Skin of body (tissue), 1 donor: ENCODE measurements at regions not wholly inside any gene's neighbourhood (a gene's known extent, or its start where the extent isn't known, plus 50 kb on each side); places are given as distances from the start of the nearest gene placed in this dataset.

Experiments
- DNase-seq: peaks from one replicate; lab custom pipeline; 2025; lab: John Stamatoyannopoulos, UW

- no peak for DNase-seq
Measured at GRCh38 chr13:55219538-55219937, 1921.2 kb upstream of the PRR20A start.

GRCh38 chr13:55229906-55230569 lies 1910.7 kb upstream of the PRR20A start:
- DNase-seq: no peak

GRCh38 chr13:55230570-55230908 lies 1910.2 kb upstream of the PRR20A start:
- DNase-seq: no peak

GRCh38 chr13:55234311-55234710 lies 1906.4 kb upstream of the PRR20A start:
- no peak for DNase-seq

GRCh38 chr13:55245005-55245644 lies 1895.6 kb upstream of the PRR20A start:
- DNase-seq: no peak

- no peak for DNase-seq
Measured at GRCh38 chr13:55255236-55255635, 1885.5 kb upstream of the PRR20A start.

- DNase-seq: no peak
Measured at GRCh38 chr13:55263045-55263444, 1877.7 kb upstream of the PRR20A start.

GRCh38 chr13:55266644-55267043 lies 1874.1 kb upstream of the PRR20A start:
- no peak for DNase-seq

- no peak for DNase-seq
Measured at GRCh38 chr13:55298201-55298600, 1842.5 kb upstream of the PRR20A start.

- no peak for DNase-seq
Measured at GRCh38 chr13:55302568-55302967, 1838.2 kb upstream of the PRR20A start.

- no peak for DNase-seq
Measured at GRCh38 chr13:55307909-55308308, 1832.8 kb upstream of the PRR20A start.

GRCh38 chr13:55341891-55342290 lies 1798.8 kb upstream of the PRR20A start:
- DNase-seq: no peak

- DNase-seq: no peak
Measured at GRCh38 chr13:55345224-55345623, 1795.5 kb upstream of the PRR20A start.

GRCh38 chr13:55347528-55347927 lies 1793.2 kb upstream of the PRR20A start:
- DNase-seq: no peak

- no peak for DNase-seq
Measured at GRCh38 chr13:55359067-55359466, 1781.7 kb upstream of the PRR20A start.

GRCh38 chr13:55361141-55361540 lies 1779.6 kb upstream of the PRR20A start:
- DNase-seq: no peak

GRCh38 chr13:55366676-55367075 lies 1774.0 kb upstream of the PRR20A start:
- DNase-seq: no peak

GRCh38 chr13:55394470-55394869 lies 1746.2 kb upstream of the PRR20A start:
- DNase-seq: peak; percentile 37

GRCh38 chr13:55402870-55403269 lies 1737.8 kb upstream of the PRR20A start:
- DNase-seq: no peak

- DNase-seq: no peak
Measured at GRCh38 chr13:55403887-55404487, 1736.7 kb upstream of the PRR20A start.

GRCh38 chr13:55410398-55411330 lies 1730.1 kb upstream of the PRR20A start:
- no peak for DNase-seq

- DNase-seq: no peak
Measured at GRCh38 chr13:55418095-55418494, 1722.6 kb upstream of the PRR20A start.
